NCI-H226 (cell line): ENCODE measurements at regions not wholly inside any gene's neighbourhood (a gene's known extent, or its start where the extent isn't known, plus 50 kb on each side); places are given as distances from the start of the nearest gene placed in this dataset.

Source experiments
- DNase-seq: peaks from one replicate; pipeline ENCODE4 v3.0.0-alpha.2; 2015

DNA sequence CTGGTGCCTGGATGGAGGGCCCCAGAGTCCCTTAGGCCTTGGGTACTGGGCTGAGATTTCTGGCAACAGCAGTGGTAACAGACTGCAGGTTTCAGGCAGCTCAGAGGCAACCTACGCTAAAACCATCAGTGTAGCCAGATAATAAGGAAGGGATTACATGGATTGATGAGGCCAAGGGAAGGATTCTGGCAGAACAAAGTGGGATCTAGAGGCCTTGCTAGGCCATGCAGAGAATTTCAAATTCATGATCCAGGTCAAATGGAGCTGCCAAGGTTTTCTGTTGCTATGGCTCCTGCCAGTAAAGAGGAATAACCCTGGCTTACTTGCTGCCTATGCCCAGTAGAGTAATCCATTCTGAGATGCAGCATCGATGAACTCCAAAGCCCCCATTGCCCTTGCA is 445.7 kb downstream of the ADRA2A start:
- DNase-seq: no peak

DNA sequence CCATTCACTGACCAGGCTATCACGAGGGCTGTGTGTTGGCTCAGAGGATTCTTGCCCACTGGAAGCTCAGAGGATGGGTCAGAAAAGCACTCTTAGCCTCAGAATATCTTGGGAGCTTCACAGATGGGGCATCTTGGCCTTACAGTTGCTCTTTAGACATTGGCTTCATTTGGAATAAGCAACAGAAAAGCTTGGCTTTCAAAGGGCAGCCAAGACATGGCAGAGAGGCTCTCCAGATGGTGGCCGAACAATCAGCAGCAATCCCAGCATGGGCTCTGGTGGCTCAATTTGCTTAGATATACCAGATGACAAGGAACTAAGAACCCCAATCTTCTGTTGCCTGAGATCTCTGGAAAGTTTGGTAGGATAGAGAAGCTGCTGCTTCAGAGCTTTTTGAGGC is 446.2 kb downstream of the ADRA2A start:
- DNase-seq: no peak

DNA sequence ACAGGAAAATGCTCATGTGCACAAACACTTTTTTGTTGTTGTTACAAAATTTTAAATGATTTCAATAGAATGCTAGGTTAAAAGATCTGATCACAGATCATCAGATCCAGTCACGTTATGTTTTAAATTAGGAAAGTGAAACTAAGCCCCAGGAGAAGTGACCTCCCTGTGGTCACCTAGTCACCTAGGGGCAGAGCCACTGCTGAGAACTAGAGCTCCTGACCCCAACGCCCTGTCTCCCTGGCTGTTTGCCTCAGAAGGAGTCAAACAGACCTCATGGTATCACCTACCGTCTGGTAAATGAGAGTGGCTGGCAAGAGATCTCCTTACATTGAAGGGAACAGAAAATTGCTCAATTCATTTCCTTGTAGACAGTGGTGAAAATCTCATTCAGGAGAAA is 447.3 kb downstream of the ADRA2A start:
- no peak for DNase-seq

DNA sequence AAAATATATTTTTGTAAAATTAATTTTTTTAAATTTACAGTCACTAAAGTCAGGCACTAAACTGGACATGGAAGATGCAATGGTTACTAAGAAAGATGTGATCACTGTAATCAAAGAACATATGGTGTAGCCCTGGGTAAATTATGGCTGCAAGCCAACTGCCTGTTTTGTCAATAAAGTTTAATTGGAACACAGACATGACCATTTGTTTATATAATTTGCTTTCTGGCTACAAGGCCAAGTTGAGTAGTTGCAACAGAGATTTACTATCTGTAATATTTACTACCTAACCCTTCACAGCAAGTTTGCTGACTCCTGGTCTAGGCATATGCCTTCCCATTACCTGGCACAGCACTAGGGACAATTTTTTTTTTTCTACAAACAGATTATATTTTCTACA is 448.9 kb downstream of the ADRA2A start:
- no peak for DNase-seq

DNA sequence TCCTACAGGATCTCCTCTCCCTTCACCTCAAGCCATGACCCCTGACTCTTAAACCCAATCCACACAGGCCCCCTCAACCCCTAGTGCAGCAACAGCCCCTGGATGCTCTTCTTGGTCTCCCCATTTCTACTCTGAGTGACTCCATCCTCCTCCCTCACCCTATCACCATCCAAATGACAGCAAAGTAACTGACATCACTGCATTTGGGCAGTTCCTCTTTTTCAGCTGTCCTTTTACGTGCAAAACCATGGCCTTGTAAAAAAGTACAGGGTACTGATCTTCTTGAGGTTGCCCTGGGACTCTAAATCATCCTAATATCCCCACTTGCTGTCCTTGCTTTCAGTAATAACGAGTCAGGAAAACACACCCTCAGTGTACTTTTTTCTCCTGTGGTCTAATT is 454.9 kb downstream of the ADRA2A start:
- no peak for DNase-seq

DNA sequence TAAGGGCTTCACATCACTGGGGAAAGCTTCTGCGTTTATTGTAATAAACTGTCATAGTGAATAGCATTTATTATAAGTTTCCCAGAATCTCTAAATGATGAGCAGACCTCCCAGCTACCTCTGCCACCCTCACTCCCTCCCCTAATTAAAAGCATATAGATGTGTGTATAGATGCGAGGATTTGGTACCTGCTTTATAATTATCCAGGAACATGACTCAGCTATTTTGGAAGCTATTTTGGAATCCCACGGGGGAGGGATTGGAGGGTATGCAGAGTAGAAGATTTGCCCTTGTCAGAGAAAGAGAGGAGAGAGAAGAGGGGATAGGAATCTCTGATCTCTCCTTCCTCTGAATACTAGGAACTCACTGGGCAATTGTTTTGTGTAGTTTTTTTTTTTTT is 455.3 kb downstream of the ADRA2A start:
- no peak for DNase-seq

DNA sequence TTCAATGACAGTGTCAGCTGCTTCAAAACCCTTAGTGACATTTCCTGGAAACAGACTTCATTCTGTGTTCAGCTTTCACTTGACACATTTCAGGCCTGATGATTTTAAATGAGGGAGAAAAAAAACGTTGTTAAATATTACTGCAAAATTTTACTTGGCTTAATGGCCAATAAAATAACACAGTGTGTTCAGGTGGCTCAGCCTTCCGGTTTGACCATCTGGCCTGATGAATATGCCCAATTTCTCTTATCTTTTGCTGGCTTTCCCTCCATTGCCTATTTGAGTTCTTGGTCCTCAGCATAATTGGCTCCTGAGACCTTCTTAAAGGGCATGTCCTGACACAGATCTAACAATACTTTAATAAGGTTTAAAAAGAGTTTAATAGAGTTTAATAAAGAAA is 462.4 kb downstream of the ADRA2A start:
- no peak for DNase-seq

DNA sequence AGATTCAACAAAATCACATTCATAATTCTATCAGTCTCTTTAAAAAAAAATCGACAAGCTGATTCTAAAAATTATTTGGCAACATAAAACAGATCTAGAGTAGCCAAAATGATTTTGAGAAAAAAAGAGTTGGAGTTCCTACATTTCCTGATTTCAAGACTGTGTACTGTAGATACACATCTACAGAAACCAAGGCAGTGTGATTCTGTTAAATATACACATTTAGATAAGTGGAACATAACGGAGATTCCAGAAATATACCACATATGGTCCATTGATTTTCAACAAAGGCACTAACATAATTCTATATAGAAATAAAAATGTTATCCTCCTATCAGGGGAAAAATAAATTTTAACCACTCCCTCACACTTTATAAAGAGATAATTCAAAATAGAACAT is 467.0 kb downstream of the ADRA2A start:
- no peak for DNase-seq

DNA sequence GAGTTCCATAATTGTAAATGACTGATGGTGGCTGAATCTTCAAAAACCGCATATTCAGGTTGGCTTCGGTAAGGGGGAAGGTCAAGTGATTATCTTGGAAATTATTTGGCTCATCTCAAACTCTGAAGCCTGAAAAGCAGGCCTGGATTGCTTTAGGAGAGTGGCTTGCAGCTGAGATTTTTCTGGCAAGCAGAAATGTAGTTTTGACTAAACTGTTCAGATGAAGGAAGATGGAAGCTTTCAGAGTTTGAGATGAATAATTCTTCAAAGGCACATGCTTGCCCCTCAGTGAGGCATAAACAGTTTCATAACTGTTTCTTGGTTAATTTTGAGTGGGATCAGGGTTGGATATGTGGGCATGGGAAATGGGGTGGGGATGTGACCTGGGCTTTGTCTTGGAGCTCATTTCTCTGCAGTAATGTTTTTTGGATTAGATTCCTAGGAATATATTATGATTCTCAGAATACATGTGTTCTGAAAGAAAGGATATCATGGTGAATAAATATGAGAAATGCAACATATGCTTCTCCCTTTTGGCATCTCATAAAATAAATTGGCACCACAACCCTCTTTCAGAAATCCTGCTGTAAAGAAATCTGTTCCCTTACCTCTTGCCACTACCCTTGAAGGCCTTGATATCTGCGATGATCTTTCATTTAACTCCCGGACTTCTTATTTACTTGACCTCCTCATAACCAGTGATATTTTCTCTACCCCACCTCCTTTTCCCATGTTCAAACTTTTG is 469.2 kb downstream of the ADRA2A start:
- DNase-seq: no peak

DNA sequence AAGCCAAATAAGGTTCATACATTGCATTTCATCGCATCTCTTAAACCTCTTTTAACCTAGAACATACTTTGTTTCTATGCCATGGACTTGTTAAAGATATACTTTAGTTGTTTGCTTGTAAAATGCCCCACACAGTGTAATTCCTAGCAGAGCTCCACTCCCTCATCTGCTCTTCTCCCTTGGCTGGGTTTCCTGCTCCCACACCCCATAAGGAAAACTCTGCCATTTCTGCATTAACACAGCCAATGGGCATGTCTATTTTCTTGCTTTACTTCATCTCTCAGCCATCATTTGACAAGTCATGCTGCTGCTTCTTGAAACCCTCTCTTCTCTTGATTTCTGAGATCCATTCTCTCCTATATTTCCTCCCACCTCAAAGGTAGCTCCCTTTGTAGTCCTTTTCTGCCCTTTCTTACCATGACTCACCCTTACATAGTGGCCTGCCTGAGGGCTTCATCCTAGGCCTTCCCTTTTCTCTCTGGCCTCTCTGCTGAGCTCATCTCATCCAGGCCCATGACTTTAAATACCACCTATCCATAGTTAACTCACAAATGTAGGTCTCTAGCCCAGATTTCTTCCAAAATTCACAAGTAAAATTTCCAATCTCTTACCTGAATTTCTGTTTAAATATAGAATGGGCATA is 471.4 kb downstream of the ADRA2A start:
- no peak for DNase-seq

DNA sequence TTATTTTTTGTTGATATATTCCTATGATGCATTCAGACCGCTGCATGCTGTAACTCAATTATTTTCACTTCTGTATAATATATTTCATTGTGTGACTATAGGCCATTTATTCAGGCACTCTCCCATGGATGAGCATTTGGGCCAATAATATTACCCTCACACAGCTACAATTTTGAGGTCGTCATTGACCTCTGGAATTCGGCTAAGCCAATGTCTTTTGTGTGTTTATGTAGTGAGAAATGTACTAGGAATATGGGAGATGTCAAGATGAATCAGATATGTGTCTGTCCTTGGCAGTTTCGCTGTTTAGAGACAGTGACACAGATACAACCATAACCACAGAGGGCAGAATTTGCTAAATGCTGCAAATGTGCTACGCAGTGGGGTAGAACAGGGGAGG is 474.2 kb downstream of the ADRA2A start:
- no peak for DNase-seq

DNA sequence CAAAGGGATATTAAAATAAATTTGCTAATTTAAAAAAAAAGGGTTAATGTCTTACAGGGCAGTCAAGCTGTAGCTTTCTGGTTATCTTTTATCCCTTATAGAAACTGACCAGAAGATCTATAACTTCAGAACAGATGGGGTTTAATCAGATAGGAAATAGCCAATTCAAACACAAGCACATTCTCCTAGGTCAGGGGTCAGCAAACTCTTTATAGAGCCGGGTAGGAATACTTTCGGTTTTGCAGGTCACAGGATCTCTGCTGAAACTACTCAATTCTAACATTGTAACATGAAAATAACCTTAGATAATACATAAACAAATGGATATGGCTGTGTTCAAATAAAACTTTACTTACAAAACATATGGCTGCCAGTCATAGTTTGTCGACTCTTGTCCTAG is 479.8 kb downstream of the ADRA2A start:
- DNase-seq: no peak

DNA sequence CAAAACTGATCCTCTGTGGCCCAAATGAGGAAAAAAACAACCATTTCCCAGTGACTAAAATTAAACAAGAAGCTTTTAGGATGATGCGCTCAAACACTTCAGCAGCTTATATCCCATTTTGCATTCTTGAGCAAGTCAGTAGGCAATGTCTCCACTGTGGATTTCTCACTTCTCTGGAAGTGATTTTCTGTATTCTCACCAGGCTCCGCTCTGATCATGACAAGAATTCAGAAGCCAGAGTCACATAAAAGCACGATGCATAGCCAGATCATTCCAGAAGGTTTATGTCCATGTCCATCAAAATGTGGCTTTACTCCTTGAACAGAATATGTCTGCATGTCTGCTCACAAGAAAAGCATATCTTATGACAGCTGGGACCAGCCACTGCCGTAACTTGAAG is 481.4 kb downstream of the ADRA2A start:
- DNase-seq: no peak

DNA sequence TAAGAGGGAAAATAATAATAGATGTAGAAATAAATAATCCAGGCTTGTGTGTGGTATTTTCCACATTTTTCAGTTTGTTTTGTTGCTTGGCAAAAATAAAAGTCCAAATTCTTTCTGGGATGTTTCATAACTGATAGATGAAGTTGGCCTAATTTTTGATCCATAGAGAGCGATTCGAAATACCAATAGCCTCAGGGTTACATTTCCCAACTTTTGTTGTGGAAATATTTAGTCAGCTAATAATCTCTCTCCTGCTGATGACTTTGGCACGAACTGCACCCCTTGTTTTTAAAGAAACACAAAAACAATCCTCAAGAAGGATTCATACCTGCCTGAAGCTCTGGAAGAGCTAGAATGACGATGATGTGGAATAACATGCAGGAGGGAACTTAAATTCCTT is 483.2 kb downstream of the ADRA2A start:
- no peak for DNase-seq

DNA sequence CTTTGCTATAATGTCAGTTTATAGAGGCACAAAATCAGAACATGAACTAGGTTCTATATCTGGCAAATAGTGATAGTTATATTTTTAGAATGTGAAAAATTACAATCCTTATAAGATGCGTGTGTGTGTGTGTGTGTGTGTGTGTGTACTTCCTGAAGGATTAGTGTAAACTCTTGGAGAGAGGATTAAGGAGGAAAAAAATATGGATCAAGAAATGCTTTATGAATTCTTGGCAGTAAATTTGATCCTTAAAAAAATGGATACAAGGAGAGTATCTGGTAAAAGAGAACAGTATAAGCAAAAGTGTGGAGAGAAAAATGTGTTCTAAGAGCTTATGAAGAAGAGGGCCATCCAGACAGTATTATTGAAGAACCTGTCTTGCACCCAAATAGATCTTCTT is 484.3 kb downstream of the ADRA2A start:
- no peak for DNase-seq

DNA sequence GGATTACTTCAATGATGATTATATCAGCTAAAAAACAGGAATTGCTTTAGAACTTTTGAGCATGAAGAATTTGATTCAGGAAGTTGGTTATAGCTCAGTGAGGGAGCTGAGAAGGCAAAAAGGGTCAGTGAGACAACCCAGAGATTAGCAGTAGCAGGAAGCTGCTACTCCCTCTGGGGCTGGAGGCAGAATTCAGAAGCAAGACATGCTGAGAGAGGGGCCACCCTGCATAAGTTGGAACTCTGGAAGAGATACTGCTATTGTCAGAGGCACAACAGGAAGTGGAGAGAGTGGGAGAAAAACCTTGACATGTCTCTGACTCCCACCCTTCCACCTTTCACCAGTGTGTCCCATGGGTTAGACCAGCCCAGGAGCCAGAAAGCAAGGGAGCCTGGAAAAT is 488.7 kb downstream of the ADRA2A start:
- DNase-seq: no peak

DNA sequence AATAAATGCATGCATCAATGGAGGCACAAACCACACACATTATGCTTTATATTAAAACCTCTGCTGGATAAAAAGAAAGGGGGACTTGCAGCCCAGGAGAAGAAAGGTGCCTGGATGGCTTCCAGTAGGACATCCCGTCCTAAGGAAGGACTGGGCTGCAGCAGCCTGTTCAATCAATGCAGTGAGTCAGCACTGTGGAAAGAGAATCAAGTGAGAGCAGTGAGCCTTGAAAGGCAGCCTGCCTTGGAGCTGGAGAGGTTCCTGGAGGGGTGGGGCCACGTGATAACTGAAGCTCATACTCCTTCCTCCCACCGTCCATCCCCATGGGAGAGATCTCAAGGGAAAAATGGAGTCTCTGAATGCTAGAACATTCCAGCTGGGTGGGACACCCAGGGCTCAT is 501.2 kb downstream of the ADRA2A start:
- no peak for DNase-seq

DNA sequence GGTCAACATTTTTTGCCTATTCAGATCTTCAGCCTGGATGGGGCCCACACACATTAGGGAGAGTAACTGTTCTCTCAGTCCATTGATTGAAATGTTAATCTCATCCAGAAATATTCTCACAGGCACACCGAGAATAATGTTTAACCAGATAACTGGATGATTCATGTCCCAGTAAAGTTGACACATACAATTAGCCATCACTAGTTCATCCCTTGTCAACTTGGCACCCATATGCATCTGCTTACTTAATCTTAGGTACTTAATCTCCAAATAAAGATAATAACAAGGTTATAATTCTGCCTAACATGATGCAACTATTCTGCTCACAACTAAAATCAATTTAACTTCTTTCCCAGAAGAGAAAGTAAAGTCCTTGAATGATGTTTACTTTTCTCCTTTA is 502.6 kb downstream of the ADRA2A start:
- DNase-seq: no peak

DNA sequence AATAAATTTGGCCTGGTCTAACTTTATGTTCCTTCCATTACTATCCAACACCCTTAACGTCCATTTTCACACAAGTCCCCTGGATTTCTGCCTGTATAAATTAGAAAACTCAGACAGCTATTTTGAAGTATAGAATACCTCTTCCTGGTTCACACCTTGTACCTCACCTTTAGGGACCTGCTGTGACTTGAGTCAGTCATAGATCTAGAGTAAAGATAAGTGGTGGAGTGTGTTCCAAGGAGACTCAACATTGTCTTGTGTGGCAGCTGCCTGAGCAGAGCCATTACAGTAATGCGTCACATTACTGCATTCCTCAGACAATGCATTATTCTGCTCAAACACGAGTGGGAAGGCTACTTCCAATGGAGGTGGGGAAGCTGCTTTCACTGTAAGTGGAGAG is 513.9 kb downstream of the ADRA2A start:
- DNase-seq: no peak

DNA sequence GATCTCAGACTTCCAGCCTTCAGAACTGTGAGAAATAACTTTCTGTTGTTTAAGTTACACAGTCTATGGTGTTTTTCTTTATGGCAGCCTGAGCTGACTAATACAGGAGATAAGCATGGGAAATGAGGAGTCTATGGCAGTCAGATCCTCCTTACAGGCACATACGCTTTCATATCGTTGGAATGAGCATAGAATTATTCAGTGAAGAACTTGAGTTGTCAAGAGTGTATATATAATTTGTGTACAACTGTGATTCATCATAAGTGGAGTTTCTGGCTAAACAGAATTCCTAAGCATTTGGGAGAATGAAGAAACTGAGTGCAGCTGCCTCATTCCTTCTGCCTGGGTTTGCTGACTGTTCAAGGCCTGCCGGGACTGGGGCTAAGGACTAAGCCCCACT is 516.7 kb downstream of the ADRA2A start:
- DNase-seq: no peak

DNA sequence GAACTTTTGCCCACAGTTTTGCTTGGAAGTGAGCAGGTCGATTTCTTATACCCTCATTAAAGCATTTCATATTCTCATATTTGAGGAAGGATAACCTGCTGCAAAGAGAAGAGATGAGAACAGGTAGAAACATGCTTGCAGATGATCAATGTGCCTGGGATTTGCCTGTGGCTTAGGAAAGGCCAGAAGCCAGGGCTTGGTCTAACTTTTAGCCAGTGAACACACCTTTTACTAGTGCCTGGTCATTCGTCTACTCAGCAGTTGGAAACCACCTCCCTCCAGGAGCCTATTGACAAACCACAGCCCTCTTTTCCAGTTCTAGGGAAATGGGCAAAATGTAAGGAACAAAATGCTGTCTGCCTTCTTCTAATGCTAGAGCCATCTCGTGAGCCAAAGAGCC is 518.3 kb downstream of the ADRA2A start:
- DNase-seq: no peak

DNA sequence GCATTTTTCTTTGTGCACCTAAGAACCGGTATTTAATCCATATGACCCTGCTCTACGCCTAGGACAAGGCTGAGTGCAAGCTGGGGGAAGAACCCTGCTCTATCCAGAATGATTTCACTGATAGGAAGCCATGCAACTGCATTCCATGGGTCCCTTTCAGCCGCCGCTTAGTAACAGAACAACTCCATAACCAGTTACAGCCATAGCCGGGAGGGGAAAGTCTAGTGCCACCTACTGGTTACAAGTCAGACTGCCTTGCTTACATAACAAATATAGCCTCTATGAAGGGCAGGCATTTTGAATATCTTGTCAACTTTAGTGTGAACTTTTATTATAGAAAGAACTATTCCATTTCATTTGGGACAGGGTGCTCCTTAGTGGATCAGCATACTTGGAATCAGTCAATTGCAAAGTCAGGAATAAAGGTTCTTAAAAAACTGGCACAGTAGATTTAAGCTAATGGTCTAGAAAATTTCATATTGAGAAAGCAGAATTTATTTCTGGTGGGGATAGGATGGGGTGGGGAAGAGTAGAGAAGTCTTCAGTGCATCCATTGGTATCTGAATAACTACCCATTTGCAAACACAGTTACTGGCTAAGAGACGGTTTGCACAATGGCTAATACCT is 521.7 kb downstream of the ADRA2A start:
- no peak for DNase-seq

DNA sequence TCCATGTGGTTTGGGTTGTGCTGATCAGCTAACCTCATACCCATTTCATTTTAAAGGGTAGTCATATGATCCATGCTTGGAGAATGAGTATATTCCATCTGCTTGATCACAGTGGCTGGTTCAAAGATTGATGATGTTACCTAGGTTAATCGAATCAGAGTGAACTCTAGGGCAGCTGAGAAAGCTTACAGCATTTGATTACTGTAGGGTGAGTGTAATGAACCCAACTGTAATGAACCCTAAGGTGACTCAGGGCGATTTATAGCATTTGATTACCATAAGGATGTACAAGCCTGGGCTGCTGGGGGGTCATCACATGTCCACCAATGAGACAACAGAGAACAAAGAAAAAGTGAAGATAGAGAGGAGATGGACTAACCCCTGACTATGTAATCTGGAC is 523.1 kb downstream of the ADRA2A start:
- DNase-seq: no peak

DNA sequence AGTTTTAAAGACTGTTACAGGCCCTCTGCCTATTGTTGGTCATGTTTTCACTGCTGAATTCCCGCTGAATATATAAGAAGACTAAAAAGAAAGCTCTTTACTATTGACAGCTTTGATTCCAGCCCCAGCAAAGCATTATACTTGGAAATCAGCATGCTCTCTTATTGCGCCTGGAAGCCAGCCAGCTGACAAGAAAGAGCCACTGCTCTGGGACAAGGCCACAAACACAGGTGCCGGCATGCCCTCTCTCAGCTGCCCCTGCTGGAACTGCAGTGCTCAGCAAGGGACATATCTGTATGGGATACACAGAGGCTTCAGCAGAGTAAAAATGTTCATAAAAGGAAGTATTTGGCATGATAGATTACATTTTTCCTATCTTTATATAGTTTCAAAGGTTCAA is 523.9 kb downstream of the ADRA2A start:
- DNase-seq: no peak

DNA sequence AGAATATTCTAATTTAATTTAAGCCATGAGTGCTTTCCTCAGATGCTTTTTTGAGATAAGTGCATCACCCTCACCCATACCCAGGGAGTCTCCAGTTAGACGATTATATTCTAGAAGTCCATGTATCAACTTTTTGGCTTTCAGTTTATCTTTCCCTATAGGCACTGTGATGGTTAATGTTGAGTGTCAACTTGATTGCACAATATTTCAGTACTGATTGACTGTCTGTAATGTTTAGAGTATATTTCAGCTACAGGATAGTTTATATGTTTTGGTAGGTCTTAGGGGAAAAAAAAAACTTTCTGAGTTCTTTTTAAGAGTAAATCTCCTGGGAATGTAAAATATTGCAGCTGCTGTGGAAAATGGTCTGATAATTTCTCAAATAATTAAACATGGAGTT is 535.4 kb downstream of the ADRA2A start:
- DNase-seq: no peak
